ENCODE measurements at regions not wholly inside any gene's neighbourhood (a gene's known extent, or its start where the extent isn't known, plus 50 kb on each side); places are given as distances from the start of the nearest gene placed in this dataset.

GRCh38 chr6:140931581-140931980 lies 1201.1 kb upstream of the GJE1 start:
- no peak for DNase-seq

- no peak for DNase-seq
Measured at GRCh38 chr6:140929121-140929520, 1203.6 kb upstream of the GJE1 start.

GRCh38 chr6:140923048-140923447 lies 1209.7 kb upstream of the GJE1 start:
- no peak for DNase-seq

- no peak for DNase-seq
Measured at GRCh38 chr6:140921366-140922226, 1211.1 kb upstream of the GJE1 start.

- no peak for DNase-seq
Measured at GRCh38 chr6:140917911-140918310, 1214.8 kb upstream of the GJE1 start.

GRCh38 chr6:140915551-140915950 lies 1217.2 kb upstream of the GJE1 start:
- DNase-seq, result no peak

GRCh38 chr6:140915103-140915502 lies 1217.6 kb upstream of the GJE1 start:
- DNase-seq, result no peak

GRCh38 chr6:140912686-140913085 lies 1220.0 kb upstream of the GJE1 start:
- no peak for DNase-seq

- no peak for DNase-seq
Measured at GRCh38 chr6:140909625-140910024, 1223.1 kb upstream of the GJE1 start.

- DNase-seq, result no peak
Measured at GRCh38 chr6:140909156-140909555, 1223.6 kb upstream of the GJE1 start.

- DNase-seq, result no peak
Measured at GRCh38 chr6:140908505-140908904, 1224.2 kb upstream of the GJE1 start.

GRCh38 chr6:140907235-140907634 lies 1225.5 kb upstream of the GJE1 start:
- DNase-seq, result no peak

- no peak for DNase-seq
Measured at GRCh38 chr6:140905724-140906123, 1227.0 kb upstream of the GJE1 start.

GRCh38 chr6:140905050-140905449 lies 1227.7 kb upstream of the GJE1 start:
- DNase-seq, result no peak

- no peak for DNase-seq
Measured at GRCh38 chr6:140897804-140898573, 1234.7 kb upstream of the GJE1 start.

- no peak for DNase-seq
Measured at GRCh38 chr6:140897349-140897748, 1235.4 kb upstream of the GJE1 start.

- no peak for DNase-seq
Measured at GRCh38 chr6:140893432-140893831, 1239.3 kb upstream of the GJE1 start.

GRCh38 chr6:140879946-140880345 lies 1252.8 kb upstream of the GJE1 start:
- DNase-seq, result no peak

GRCh38 chr6:140874066-140874465 lies 1258.7 kb upstream of the GJE1 start:
- DNase-seq, result no peak

GRCh38 chr6:140872885-140873284 lies 1259.8 kb upstream of the GJE1 start:
- DNase-seq, result no peak

- DNase-seq, result no peak
Measured at GRCh38 chr6:140871911-140872310, 1260.8 kb upstream of the GJE1 start.

- DNase-seq, result no peak
Measured at GRCh38 chr6:140867336-140867735, 1265.4 kb upstream of the GJE1 start.

- DNase-seq, result no peak
Measured at GRCh38 chr6:140858381-140858971, 1274.2 kb upstream of the GJE1 start.

All from activated CD8-positive, alpha-beta memory T cell treated with anti-CD3 and anti-CD28 coated beads for 24 hours (primary cell).